ENCODE measurements at regions not wholly inside any gene's neighbourhood (a gene's known extent, or its start where the extent isn't known, plus 50 kb on each side); places are given as distances from the start of the nearest gene placed in this dataset.

DNA sequence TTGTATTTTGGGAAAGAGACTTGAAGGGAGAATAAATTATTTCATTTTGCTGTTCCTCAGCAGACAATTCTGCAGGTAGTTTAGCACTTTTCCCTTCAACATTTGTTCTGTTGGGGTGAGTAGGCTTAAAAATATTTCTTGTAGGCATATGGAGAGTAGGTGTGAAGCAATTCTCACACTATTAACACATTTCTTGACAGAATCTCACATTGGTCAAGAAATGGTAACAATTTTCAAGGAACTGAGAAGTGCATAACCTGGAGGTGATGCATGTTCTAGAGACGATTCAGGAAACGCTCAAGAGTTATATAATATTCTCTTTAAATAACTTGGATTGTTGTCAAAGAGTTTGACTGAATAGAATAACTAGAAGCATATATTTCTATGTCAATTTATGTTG lies 658.2 kb downstream of the STIM2 start:
- TF ChIP-seq POLR2A (IDR thresholded peaks at IDR 0.05) (no peak), POLR2AphosphoS5 (IDR thresholded peaks at IDR 0.05) (no peak)
- TF ChIP-seq, protein P1, sequence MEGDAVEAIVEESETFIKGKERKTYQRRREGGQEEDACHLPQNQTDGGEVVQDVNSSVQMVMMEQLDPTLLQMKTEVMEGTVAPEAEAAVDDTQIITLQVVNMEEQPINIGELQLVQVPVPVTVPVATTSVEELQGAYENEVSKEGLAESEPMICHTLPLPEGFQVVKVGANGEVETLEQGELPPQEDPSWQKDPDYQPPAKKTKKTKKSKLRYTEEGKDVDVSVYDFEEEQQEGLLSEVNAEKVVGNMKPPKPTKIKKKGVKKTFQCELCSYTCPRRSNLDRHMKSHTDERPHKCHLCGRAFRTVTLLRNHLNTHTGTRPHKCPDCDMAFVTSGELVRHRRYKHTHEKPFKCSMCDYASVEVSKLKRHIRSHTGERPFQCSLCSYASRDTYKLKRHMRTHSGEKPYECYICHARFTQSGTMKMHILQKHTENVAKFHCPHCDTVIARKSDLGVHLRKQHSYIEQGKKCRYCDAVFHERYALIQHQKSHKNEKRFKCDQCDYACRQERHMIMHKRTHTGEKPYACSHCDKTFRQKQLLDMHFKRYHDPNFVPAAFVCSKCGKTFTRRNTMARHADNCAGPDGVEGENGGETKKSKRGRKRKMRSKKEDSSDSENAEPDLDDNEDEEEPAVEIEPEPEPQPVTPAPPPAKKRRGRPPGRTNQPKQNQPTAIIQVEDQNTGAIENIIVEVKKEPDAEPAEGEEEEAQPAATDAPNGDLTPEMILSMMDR (IDR thresholded peaks at IDR 0.05), result no peak
